NCI-H69 (cell line): ENCODE measurements at regions not wholly inside any gene's neighbourhood (a gene's known extent, or its start where the extent isn't known, plus 50 kb on each side); places are given as distances from the start of the nearest gene placed in this dataset.
"Not testable (repeated sequence)": the region's sequence is repeated elsewhere in the genome, so short reads cannot be mapped to it uniquely, and the experiment has no call there.

Source experiments
- DNase-seq: peaks from one replicate; lab custom pipeline; 2025; lab: John Stamatoyannopoulos, UW

DNA sequence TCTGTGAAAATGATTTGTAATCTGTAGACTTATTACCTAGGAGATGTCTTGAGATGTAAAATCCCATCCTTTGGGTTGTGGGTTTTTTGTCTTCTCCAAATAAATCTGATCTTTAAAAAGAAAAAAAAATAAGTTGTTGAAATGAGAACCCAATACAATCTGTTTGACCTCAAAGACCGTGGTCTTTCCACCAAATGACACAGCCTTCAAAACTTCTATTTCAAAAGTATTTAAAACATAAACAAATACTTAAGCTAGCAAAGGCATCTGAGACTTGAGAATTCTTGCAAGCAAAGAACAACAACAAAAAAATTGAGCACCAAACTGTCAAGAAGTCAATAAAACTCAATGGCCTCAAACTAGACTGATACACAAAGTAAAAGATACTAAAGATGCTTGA, 67.9 kb upstream of the HECW1 start:
- no peak for DNase-seq

DNA sequence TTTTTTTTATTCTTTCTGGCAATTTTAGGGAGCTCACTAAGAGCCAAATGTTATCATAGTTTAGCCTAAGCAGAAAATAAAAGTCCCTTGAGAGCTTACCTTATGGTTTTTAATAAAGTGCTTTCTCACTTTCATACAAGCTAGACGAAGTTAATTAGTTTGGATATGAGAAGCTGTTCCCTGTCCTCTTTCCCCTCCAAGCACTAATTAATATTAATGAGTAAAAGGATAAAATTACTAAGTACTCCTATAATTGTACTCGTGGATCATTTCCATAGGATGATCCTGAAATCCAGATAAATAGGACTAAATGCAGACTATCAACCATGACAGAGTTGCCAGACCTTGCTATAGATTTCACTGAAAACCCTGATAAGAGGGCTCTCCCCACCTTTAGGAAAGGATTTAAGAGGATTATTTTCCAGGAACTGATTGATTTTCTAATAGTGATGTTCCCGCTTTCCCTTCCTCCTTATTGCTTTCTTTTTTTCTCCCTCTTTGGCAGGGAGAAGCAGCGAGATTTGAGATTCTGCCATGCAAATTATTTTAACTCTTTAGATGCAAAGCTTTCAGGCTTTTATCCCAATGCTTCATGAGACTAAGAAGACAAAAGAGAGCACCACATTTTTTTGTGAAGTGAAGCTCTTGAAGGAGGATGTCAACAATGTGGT, 58.3 kb upstream of the HECW1 start:
- no peak for DNase-seq

DNA sequence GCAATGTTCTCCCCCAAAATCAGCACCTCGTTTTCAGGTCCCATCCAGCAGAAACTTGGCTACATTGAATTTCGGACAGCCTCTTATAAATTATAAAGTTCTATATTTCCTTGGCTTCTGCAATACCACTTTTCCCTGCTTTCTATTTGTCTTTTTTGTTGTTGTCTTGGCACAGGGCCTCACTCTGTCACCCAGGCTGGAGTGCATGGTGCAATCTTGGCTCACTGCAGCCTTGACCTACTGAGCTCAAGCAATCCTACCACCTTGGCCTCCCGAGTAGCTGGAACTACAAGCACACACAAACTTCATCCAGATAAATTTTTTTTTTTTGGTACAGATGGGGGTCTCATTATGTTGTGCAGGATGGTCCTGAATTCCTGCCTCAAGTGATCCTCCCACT, 55.3 kb upstream of the HECW1 start:
- no peak for DNase-seq

DNA sequence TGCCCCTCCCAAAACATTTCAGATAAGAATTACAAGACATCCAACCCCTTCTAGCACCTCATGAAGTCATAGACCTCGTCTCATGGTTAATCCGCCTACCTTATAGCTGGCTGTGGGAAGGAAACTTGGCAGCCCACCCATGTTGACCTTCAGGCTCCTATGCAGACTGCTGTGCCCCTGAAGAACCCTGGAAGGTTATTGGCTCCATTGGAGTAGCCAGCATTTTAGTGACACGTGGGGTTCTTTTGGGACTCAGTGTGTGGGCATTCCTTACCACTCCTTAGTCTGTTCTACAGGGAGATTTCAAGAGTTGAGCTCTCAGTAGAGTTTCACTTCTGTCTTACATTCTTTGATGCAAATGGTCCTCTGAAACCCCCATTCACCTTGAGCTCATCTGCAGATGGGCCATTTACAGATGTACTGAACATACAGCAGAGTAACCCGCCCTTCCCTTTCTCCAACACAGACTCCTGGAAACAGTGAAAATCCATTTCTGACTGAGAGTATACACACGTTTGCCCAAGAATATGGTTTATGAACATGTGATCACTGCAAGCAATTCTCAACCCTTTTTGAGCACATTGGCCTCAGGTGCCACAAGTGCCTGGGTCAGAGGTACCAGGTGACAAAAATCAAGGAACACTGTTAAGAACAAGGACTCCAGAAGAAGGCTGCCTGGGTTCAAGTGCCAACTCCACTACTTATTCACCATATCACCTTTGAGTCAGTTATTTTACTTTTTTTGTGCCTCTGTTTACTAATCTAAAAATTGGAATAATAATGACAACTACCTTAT, 54.0 kb upstream of the HECW1 start:
- DNase-seq, result no peak

DNA sequence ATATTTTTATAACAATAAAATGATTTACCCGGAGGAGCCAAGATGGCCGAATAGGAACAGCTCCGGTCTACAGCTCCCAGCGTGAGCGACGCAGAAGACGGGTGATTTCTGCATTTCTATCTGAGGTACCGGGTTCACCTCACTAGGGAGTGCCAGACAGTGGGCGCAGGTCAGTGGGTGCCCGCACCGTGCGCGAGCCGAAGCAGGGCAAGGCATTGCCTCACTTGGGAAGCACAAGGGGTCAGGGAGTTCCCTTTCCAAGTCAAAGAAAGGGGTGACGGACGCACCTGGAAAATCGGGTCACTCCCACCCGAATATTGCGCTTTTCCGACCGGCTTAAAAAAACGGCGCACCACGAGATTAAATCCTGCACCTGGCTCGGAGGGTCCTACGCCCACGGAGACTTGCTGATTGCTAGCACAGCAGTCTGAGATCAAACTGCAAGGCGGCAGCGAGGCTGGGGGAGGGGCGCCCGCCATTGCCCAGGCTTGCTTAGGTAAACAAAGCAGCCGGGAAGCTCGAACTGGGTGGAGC, 53.3 kb upstream of the HECW1 start:
- not testable (repeated sequence) for DNase-seq
